AG08395 (cell line): ENCODE measurements at regions not wholly inside any gene's neighbourhood (a gene's known extent, or its start where the extent isn't known, plus 50 kb on each side); places are given as distances from the start of the nearest gene placed in this dataset.
A peak's percentile ranks its signal among the peaks of the same experiment; 100 is the strongest.

Experiments used
- DNase-seq: peaks from one replicate; pipeline ENCODE4 v3.0.0; 2012; ENCODE audit warnings: mixed read lengths, low spot score

DNA sequence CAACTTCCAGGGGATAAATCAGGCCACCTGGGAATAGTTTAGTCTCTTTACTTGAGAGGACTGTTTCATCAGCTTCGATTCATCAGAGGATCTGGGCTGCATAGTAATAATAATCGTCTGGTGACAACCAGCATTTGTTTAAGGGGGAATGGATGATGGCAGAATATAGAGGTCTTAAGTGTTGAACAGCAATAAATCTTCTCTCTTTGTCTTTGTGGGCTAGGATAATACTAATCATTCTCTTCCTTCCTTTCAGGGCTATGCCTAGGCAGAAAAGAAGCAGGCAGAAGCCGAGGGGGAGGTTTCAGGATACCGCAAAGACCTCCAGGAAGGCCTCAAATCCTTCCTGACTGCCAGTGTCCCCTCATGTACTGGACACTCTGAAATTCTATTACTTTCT, 150.4 kb upstream of the GAREM1 start:
- DNase-seq = no peak

GRCh38 chr18:32618546-32618945, 147.9 kb upstream of the GAREM1 start:
- DNase-seq = no peak

GRCh38 chr18:32613821-32614220, 143.1 kb upstream of the GAREM1 start:
- DNase-seq = no peak

DNA sequence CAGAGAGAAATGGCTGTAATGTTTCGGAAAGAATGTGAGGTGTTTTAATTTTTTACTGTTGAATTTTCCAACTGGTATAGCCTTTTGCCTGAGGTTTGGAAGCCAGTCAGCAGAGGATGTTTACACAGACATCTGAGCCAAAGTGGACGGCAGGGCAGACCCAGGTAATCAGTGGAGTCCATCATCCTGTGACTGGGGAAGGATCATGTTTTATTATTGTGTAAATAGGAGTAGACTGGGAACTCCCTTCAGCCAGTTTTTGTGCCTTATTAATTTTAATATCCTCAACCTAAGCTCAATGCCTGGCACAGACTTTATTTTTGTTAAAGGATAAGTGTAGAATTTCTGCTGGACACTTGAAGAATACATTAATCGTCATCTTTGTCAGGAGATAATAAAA, 142.0 kb upstream of the GAREM1 start:
- DNase-seq = no peak

GRCh38 chr18:32610176-32610575, 139.5 kb upstream of the GAREM1 start:
- no peak for DNase-seq

GRCh38 chr18:32607816-32608215, 137.1 kb upstream of the GAREM1 start:
- no peak for DNase-seq

DNA sequence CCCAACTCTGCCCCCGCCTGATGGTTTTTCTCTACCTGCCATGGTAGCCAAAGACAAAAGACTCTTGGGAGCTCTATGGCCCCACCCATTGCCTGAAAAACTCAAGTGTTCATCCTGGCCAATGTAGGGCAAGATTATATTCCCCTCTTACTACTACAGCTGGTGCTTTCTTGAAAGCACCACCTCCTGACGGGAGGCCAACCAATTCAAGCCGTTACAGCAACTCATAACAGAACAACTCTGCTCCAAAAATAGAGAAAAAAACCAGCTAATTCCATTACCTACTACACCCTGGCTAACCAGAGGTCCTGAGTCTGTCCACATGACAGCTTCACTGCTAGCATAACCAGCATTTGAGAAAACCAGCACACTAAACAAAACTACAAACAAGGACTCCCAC, 127.5 kb upstream of the GAREM1 start:
- DNase-seq = no peak

- no peak for DNase-seq
Observed at GRCh38 chr18:32596501-32596900, 125.8 kb upstream of the GAREM1 start.

DNA sequence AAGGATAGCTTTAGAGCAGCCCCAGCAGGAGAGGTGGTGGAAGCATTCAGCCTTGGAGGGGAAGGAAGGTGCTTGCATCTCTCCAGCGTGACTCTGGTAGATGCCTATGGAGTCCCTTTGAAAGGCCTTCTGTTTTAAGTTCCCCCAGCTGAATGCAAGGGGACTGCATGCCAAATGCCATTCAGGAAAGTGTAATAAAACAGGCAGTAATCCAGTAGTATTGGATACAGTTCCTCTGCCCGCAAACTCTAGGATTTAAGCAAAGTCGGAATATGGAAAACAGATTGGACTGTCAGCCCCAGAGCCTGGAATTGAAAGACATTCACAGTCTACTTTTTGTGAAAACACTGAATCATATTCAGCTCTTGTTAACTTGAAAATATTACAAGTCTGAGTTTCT, 125.2 kb upstream of the GAREM1 start:
- DNase-seq = no peak

- DNase-seq = no peak
Observed at GRCh38 chr18:32588191-32588590, 117.5 kb upstream of the GAREM1 start.

GRCh38 chr18:32583431-32583830, 112.7 kb upstream of the GAREM1 start:
- no peak for DNase-seq

DNA sequence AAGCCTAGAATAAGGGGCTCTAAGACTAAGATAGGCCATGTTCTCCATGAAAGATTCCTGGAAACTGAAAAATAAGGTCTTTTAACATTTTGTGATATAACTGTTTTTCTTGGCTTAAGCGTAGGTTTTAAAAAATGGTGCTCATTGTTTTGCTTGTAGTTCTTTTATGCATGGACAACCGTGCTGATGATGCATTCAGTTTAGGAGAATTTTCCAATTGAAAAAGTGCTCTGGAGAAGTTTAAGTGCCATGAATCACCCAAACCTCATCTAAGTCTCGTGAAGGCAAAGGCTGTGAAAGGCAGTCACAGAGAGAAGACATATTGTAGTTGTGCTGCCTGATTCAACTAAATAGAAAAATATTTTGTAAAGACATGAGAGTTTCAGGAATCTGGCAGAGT, 111.8 kb upstream of the GAREM1 start:
- DNase-seq = no peak

- no peak for DNase-seq
Observed at GRCh38 chr18:32577561-32577960, 106.9 kb upstream of the GAREM1 start.

DNA sequence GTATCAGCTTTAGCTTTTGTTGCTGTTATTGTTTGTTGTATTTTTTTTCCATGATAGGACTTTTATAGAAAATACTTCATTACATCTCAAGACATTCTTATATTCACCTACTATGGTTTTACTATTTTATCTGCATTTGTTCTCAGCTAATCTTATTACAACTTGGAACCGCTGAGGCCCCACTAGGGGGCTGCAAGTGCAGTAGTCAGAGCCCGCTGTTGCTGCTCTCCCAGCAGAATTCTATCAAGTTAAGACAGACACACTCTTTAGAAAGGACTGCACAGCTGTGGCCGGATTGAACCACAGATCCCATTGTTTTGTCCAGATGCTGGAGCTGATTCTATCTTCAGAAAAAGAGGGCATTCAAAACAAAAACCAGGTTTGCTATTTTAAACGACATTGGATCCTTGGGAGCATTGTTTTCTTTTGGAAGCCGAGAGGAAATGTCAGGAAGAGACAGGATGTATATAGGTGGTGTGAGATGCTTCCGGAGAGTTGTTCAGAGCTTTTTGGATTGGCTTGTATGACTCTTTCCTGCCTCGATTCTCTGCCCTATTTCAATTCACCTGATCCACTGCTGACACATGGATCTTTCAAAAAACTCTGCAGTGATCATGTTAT, 105.7 kb upstream of the GAREM1 start:
- no peak for DNase-seq

DNA sequence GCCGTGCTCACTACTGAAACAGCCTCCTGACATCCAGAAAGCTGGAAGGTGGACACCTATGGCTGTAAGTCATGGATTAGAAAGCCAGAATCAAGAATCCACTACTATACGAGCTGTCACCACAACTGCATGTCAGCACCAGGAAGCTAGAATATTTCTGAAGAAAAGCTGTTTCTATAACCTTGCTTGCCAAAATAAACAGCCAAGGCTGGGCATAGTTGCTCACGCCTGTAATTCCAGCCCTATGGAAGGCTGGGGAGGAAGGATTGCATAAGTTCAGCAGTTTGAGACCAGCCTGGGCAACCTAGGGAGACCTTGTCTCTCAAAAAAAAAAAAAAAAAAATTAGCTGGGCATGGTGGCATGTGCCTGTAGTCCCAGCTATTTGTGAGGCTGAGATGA, 96.3 kb upstream of the GAREM1 start:
- no peak for DNase-seq

GRCh38 chr18:32553640-32554365, 83.1 kb upstream of the GAREM1 start:
- no peak for DNase-seq

DNA sequence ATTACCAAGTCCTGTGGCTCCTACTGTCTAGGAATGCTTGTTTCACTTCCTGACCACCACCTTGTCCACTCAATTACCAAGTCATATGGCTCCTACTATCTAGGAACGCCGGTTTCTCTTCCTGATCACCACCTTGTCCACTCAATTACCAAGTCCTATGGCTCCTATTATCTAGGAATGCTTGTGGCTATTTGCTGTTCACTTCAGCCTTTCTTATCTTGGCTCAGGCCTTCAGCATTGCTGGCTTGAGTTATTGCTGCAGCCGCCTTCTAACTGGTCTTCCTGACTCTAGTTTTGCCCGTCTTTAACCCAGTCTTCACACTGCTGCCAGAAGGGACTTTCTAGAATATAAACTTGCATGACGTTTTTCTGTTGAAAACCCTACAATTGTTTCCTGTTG, 82.5 kb upstream of the GAREM1 start:
- DNase-seq = no peak

DNA sequence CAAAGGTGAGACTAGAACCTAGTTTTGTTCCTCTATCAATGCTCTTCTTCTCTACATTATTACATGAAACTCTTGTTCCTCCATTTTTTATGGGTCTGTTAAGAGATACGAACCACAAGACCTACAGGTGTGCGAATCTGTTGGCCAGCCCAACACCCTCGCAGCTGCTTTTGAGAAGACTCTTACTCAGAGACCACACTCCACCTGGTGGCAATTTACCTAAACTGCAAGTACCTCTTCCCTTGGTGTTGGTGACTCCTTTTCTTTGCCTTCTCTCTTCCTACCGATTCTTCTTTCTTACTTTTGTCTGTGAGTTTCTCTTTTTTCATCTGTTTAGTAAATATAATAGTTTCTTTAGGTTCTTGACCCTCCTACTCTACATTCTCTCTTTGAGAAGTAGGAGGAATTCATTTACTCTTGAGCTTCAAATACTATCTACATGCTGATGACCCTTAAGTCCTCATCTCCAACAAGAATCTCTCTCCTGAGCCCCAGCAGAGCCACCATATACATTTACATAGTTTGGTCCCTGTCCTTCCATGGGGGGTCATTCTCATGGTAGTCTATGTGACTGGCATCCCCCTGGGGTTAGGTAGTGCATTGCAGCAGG, 81.8 kb upstream of the GAREM1 start:
- peak; percentile 57 for DNase-seq

DNA sequence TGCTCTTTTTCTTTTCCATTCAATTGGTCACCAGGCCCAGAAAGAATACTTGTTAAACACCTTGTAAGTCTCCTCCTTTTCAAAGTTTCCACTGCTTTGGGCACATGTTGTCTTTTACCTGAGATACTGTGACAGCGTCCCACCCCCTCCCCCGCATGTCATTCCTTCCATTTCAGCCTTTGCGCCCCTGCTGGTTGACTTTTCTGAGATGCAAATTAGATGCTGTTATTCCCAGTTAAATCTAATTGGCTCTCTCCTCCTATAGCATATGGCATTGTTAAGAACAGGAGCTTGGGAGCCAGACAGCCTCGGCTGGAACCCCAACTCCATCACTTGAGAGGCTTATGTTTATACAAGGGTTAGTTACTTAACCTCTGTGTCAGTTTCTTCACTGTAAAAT, 80.3 kb upstream of the GAREM1 start:
- no peak for DNase-seq

- peak; percentile 44 for DNase-seq
Observed at GRCh38 chr18:32549248-32550110, 78.8 kb upstream of the GAREM1 start.

GRCh38 chr18:32548688-32549087, 78.0 kb upstream of the GAREM1 start:
- DNase-seq = no peak

DNA sequence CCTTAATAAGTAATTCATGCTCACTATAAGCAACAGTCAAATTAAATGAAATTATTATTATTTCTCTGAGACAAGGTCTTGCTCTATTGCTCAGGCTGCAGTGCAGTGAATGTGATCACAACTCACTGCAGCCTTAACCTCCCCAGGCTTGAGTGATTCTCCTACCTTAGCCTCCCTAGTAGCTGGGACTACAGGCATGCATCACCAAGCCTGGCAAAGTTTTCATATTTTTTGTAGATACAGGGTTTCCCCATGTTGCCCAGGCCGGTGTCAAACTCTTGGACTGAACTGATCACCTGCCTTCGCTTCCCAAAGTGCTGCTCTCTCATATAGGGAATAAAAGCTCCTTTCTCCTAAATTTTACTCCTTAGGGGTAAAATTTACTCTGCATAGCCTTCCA, 74.9 kb upstream of the GAREM1 start:
- DNase-seq = no peak

DNA sequence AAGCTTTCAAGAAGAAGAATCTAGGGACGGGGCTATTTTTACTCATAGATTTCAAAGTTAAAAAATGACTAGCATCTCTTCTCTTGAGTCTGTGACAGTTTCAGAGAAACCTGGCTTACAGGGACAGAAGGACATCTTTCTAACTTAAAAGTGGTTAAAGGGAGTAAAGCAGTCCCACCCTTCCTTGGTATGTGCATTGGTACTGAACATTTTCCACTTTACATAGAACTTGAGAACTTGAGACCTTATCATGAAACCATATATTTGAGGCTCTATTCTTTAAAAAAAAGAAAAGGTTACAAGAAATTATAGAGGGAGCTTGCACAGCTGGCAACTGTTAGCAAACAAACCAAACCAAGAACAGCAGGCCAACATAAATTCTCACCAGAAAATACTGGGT, 73.4 kb upstream of the GAREM1 start:
- DNase-seq = no peak
